Left ventricle myocardium superior (tissue), 1 donor: ENCODE measurements at regions not wholly inside any gene's neighbourhood (a gene's known extent, or its start where the extent isn't known, plus 50 kb on each side); places are given as distances from the start of the nearest gene placed in this dataset.
A peak's percentile ranks its signal among the peaks of the same experiment; 100 is the strongest.

ENCODE experiments used
- ATAC-seq: fragments of 200-7000 bp; cut with Tn5 transposase; one replicate; pipeline ENCODE4 v1.9.1; 2020; ENCODE audit warnings: mild to moderate bottlenecking, moderate library complexity
- DNase-seq: peaks from one replicate; pipeline ENCODE4 v3.0.0-alpha.2; 2020
- intact Hi-C: fragments of 100-400 bp; cut with micrococcal nuclease; formaldehyde crosslinking; loops from one replicate; pipeline ENCODE4 v1.11.0; 2022
- donor health status: DM: no; HTN: yes; CAD: no; lungs with severe emphysema.

- DNase-seq (no peak), ATAC-seq (no peak)
- intact Hi-C loops, result no loop called here
Observed at GRCh38 chrX:38856670-38857265, 55.5 kb downstream of the MID1IP1 start.

DNA sequence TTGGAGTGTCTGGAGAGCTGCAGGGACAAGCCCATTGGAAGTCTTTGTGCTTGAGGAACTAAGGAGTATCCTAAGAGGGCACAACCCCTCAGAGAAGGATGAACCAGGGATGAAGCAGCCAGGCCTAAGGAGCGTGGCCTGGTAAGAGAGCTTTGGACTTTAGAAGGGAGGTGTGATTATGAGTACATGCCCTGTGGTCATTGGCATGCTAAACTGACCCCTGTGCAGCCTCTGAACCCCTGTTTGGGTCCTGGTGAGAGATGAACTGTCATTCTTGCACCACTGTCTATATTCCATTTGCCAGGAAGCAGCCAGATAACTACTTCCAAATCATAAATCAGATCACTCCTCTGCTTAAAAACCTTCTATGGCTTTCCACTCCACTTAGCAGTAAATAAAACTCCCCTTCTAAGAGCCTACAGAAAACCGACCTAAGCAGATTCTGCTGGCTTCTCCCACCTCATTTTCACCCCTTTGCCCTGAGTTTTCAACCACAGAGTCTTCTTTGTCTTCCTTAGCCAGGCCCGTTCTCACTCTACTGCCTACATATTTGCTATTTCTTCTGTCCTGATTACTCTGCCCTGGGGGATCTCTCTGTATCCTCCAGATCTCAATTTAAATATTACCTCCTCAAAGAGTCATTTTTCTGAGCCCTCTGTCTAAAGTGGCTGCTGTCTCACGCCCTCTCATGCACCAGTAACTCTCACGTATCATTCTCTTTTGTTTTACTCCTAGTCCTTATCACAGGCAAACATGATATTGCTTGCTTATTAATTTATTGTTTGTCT, 56.7 kb downstream of the MID1IP1 start:
- intact Hi-C loops, result no loop called here
- no peak for ATAC-seq
- no peak for DNase-seq

DNA sequence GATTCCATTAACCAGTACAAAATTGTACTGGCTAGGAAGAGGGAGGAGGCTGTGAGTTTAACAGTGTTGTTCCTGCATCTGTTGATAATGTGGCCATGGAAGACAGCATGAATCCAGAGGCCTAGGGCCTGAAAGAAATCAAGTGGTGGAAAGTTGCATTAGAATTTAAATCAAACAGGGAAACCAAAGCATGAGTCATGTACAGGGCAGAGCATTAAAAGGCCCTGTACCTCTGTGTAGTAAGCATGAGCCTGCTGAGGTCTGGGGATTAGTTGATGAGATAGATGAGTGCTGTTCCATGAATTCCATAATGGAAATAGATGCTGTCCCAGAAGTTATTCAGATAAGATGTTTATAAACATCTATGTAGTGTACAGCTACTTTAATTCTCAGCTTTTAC, 58.3 kb downstream of the MID1IP1 start:
- intact Hi-C loops, result no loop called here
- ATAC-seq (no peak), DNase-seq (no peak)

- intact Hi-C loops, result no loop called here
- no peak for ATAC-seq
- no peak for DNase-seq
Observed at GRCh38 chrX:38860106-38861013, 59.1 kb downstream of the MID1IP1 start.

DNA sequence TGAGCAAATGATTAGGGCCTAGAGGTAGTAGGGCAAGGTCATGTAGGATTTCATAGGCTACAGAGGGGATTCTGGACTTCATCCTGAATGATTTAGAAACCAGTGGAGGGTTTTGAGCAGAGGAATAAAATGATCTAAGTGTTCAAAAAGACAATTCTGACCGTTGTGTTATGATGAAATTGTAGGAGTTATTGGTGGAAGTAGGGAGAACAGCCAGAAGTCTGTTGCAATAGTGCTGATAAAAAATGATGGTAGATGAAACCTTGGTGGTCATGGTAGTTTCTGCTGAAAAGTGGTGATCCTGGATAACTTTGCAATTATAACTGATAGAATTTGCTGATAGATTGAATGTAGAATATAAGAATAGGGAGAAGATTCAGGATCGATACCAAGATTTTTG, 60.2 kb downstream of the MID1IP1 start:
- DNase-seq (no peak), ATAC-seq (peak; percentile 46)
- intact Hi-C loops, result no loop called here

GRCh38 chrX:38862100-38862499, 60.8 kb downstream of the MID1IP1 start:
- ATAC-seq (no peak), DNase-seq (no peak)
- intact Hi-C loops, result no loop called here

- ATAC-seq (peak; percentile 66), DNase-seq (no peak)
- intact Hi-C loops, result no loop called here
Observed at GRCh38 chrX:38864165-38864564, 62.9 kb downstream of the MID1IP1 start.

DNA sequence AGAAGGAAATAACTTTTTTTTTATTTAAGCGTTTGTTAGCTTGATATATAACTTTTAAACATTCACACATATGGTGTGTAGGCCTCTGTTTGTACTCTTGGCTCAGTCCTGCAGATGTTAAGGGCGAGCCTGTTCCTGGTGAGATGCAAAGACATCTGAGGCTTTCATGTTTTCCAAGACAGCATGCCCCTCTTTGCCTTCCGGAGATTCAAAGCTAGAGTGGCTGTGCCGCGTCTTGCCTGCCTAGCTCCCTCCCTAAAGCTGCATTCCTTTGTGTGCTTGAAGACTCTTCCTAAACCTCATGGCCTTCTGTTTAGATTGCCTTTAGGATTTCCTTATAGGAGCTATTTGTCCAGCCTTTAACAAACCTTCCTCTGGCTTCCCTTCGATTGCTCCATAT, 67.1 kb downstream of the MID1IP1 start:
- intact Hi-C loops, result no loop called here
- DNase-seq, result no peak
- ATAC-seq, result no peak

GRCh38 chrX:38868941-38869401, 67.7 kb downstream of the MID1IP1 start:
- DNase-seq (no peak), ATAC-seq (peak; percentile 89)
- intact Hi-C loops, result no loop called here

- DNase-seq, result no peak
- no peak for ATAC-seq
- intact Hi-C loops, result no loop called here
Observed at GRCh38 chrX:38870361-38870895, 69.2 kb downstream of the MID1IP1 start.

- DNase-seq, result no peak
- no peak for ATAC-seq
- intact Hi-C loops, result no loop called here
Observed at GRCh38 chrX:38871129-38872029, 70.1 kb downstream of the MID1IP1 start.

DNA sequence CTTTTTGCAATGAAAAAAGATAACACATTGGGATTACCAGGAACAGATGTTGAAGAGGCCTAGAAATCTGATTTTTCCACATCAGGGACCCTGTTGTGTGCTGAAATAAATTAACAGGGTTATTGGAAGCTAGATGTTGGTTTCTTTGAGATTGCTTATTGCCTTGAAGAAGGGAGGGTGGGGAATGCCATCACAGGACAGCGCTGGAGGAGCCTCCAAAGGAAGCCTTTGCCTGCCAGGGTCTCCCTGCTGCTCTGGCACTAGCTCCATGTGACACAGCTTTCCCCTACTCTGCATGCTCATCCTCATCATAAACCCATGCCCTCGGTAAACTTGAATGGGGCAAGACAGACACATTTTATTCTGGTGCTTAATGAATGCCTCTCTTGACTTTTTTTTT, 76.1 kb downstream of the MID1IP1 start:
- intact Hi-C loops, result no loop called here
- DNase-seq (no peak), ATAC-seq (no peak)

GRCh38 chrX:38878641-38879340, 77.5 kb downstream of the MID1IP1 start:
- DNase-seq (no peak), ATAC-seq (no peak)
- intact Hi-C loops, result no loop called here

DNA sequence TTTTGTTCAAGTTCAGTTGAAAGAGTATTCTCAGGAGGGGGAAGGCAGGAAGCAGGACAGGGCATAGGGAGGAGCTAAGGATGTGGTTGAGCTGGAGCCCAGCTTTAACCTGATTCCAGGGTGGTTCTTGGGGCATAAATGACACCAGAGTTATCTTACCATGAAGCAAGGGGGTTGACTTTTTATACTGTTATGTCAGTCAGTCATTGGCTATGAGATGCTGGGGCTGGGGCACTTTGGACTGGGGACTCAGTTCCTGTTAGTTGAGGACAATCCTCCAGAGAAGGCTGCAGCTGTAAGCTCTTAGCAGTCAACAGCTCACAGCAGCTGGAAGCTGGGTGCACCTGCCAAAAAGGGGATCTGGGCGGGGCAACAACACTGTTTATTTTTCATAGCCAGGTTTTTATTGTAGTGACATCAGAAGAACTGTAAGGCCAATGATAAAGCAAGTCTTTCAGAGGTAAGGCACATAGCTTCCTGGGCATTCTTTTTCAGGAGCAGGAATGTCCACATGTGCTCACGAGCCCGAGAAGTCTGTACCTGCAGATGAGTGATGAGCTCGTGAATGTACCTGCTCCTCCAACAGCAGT, 78.5 kb downstream of the MID1IP1 start:
- DNase-seq (peak; percentile 57), ATAC-seq (peak; percentile 93)
- intact Hi-C loops, result no loop called here

- DNase-seq (no peak), ATAC-seq (peak; percentile 68)
- intact Hi-C loops, result no loop called here
Observed at GRCh38 chrX:38880296-38880854, 79.1 kb downstream of the MID1IP1 start.

DNA sequence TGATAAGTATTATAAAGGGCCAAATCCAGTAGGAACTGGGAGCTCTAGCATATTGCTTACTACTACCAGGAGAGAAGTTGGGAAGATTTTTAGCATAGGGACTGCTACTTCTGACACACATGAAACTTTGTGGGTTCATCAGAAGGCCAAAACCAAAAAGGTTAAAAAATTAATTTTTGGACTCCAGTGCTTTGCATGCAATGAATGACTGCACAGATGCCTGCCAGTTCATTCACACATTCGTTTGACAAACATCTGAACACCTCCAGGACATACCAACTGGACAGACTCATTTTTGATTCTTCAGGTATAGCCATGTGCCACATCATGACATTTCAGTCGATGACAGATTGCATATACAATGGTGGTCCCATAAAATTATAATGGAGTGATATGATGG, 79.8 kb downstream of the MID1IP1 start:
- DNase-seq, result no peak

GRCh38 chrX:38881727-38882126, 80.5 kb downstream of the MID1IP1 start:
- ATAC-seq (no peak), DNase-seq (no peak)
- intact Hi-C loops, result no loop called here

More for the DNA sequence above, 79.8 kb downstream of the MID1IP1 start:
- intact Hi-C loops, result no loop called here
- no peak for ATAC-seq
